WERI-Rb-1 (cell line): ENCODE measurements at regions not wholly inside any gene's neighbourhood (a gene's known extent, or its start where the extent isn't known, plus 50 kb on each side); places are given as distances from the start of the nearest gene placed in this dataset.

Experiments
- DNase-seq: peaks from one replicate; pipeline ENCODE4 v3.0.0-alpha.2; 2020
- H3K27ac ChIP-seq: fragments of 250-450 bp; sonication (Bioruptor Pico); 2 replicates; pipeline ENCODE4 v1.5.1; 2020; ENCODE audit warnings: mild to moderate bottlenecking, moderate library complexity
- H3K27me3 ChIP-seq: fragments of 250-450 bp; sonication (Bioruptor Pico); 2 replicates; pipeline ENCODE4 v1.5.1; 2021; ENCODE audit warnings: mild to moderate bottlenecking, low read depth, moderate library complexity; ENCODE audit not compliant: insufficient read depth, severe bottlenecking
- H3K36me3 ChIP-seq: fragments of 250-450 bp; sonication (Bioruptor Pico); 2 replicates; pipeline ENCODE4 v1.5.1; 2020; ENCODE audit warnings: mild to moderate bottlenecking, moderate library complexity
- H3K4me3 ChIP-seq: 2 replicates; pipeline ENCODE4 v1.5.1; 2011; ENCODE audit warnings: low read depth, mild to moderate bottlenecking, control low read depth, low read length
- H3K9me3 ChIP-seq: fragments of 250-450 bp; sonication (Bioruptor Pico); 2 replicates; pipeline ENCODE4 v1.5.1; 2021; ENCODE audit warnings: mild to moderate bottlenecking, moderate library complexity; ENCODE audit not compliant: severe bottlenecking
- CTCF ChIP-seq: IDR thresholded peaks from 2 replicates; pipeline ENCODE4 v1.5.1; 2011; ENCODE audit warnings: low read depth, mild to moderate bottlenecking, control low read depth, inconsistent platforms, low read length

- Histone ChIP-seq H3K9me3 (no peaks in the 10 kb centered on the region), H3K27me3 (peaks cover 75% of the 10 kb centered on the region), H3K36me3 (no peaks in the 10 kb centered on the region), H3K4me3 (no peak overlapping the region), H3K27ac (no peak overlapping the region)
- TF ChIP-seq CTCF, result no peak
- no peak for DNase-seq
Observed at GRCh38 chr18:22541232-22541631, 123.5 kb upstream of the CTAGE1 start.

- Histone ChIP-seq H3K27ac (no peak overlapping the region), H3K4me3 (no peak overlapping the region), H3K36me3 (no peaks in the 10 kb centered on the region), H3K27me3 (peaks cover 81% of the 10 kb centered on the region), H3K9me3 (no peaks in the 10 kb centered on the region)
- DNase-seq, result no peak
- TF ChIP-seq CTCF, result no peak
Observed at GRCh38 chr18:22542406-22542835, 124.7 kb upstream of the CTAGE1 start.

GRCh38 chr18:22543769-22544168, 126.1 kb upstream of the CTAGE1 start:
- TF ChIP-seq CTCF, result no peak
- Histone ChIP-seq H3K27ac (no peak overlapping the region), H3K9me3 (no peaks in the 10 kb centered on the region), H3K36me3 (no peaks in the 10 kb centered on the region), H3K27me3 (peaks cover 85% of the 10 kb centered on the region), H3K4me3 (no peak overlapping the region)
- DNase-seq, result no peak

- no peak for TF ChIP-seq CTCF
- H3K27me3 ChIP-seq, result peaks cover 85% of the 10 kb centered on the region
- no peaks in the 10 kb centered on the region for H3K9me3 ChIP-seq
- H3K4me3 ChIP-seq, result no peak overlapping the region
- no peak for DNase-seq
- no peaks in the 10 kb centered on the region for H3K36me3 ChIP-seq
- no peak overlapping the region for H3K27ac ChIP-seq
Observed at GRCh38 chr18:22544626-22545025, 126.9 kb upstream of the CTAGE1 start.

- DNase-seq, result no peak
- Histone ChIP-seq H3K36me3 (no peaks in the 10 kb centered on the region), H3K9me3 (no peaks in the 10 kb centered on the region), H3K4me3 (no peak overlapping the region), H3K27me3 (peaks cover 85% of the 10 kb centered on the region), H3K27ac (no peak overlapping the region)
- no peak for TF ChIP-seq CTCF
Observed at GRCh38 chr18:22545066-22545760, 127.5 kb upstream of the CTAGE1 start.
